Esophagus squamous epithelium (tissue), 5 donors: ENCODE measurements at regions not wholly inside any gene's neighbourhood (a gene's known extent, or its start where the extent isn't known, plus 50 kb on each side); places are given as distances from the start of the nearest gene placed in this dataset.

Experiments
- DNase-seq: peaks from one replicate; lab custom pipeline; 2025; lab: John Stamatoyannopoulos, UW
- H3K27ac ChIP-seq, 4 donors: fragments of 200-600 bp; sonication (generic); one replicate each; pipeline ENCODE4 v1.5.1; 2016 to 2019; ENCODE audit warnings: mild to moderate bottlenecking in 1 of 4
- H3K27me3 ChIP-seq, 4 donors: fragments of 200-600 bp; sonication (generic); 1 replicate in 3 of 4; 2 replicates in 1 of 4; pipeline versions ENCODE4 v1.5.1 to v1.6.0; 2017 to 2021; ENCODE audit warnings: antibody characterized with exemption in 1 of 4
- H3K36me3 ChIP-seq, 3 donors: fragments of 200-600 bp; sonication (generic); one replicate each; pipeline ENCODE4 v1.5.1; 2016 to 2019
- H3K4me1 ChIP-seq, 3 donors: fragments of 200-600 bp; sonication (generic); one replicate each; pipeline ENCODE4 v1.5.1; 2017 to 2019
- H3K4me3 ChIP-seq, 4 donors: fragments of 200-600 bp; sonication (generic); 1 replicate in 3 of 4; 2 replicates in 1 of 4; pipeline ENCODE4 v1.5.1; 2016 to 2019; ENCODE audit warnings: mild to moderate bottlenecking in 2 of 4, moderate library complexity in 1 of 4
- H3K9me3 ChIP-seq, 3 donors: fragments of 200-600 bp; sonication (generic); one replicate each; pipeline ENCODE4 v1.5.1; 2016 to 2019
- POLR2A ChIP-seq, 4 donors: fragments of 450-650 bp; IDR thresholded peaks; one replicate each; pipeline ENCODE4 v1.6.1; 2017; ENCODE audit warnings: antibody characterized with exemption in 4 of 4, mild to moderate bottlenecking in 4 of 4, moderate library complexity in 3 of 4
- WGBS, 2 donors: methylation state at CpG; one replicate each; pipeline ENCODE4 v1.1.5; 2018; 5-methylcytosine and 5-hydroxymethylcytosine counted together
- intact Hi-C: fragments of 100-400 bp; cut with DNase I; formaldehyde crosslinking; loops from one replicate; pipeline ENCODE4 v1.15.0; 2022
- TF ChIP-seq, protein P1 (sequence below), 6 experiments: fragments of 450-650 bp in 4 of 6; fragments of 200-600 bp in 2 of 6; sonication (generic) in 2 of 6; IDR thresholded peaks; one replicate each; pipeline ENCODE4 v1.5.1; 2016 to 2019; ENCODE audit warnings: antibody characterized with exemption in 6 of 6, mild to moderate bottlenecking in 4 of 6, moderate library complexity in 4 of 6
- donor health status: DM: yes; HTN: yes; CAD: no.

DNA sequence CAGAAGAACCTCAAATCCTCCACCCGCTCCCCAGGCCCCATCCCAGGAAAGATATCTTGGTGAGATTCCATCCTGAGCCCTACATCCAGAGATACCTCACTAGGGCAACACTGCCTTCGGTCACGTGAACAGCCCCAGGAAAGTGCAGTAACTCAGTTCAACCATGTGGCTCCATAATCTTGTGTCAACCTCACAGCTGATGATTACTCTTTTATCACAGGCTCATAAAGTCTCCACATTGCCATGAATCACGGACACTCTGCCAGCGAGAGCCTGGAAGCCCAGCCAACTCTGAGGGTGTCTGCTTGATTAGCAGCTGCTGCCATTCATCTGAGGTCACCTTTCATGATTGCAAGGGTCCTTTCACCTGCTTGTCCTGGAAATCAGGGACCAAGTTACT, 175.8 kb upstream of the LRFN2 start:
- no peaks in the 10 kb centered on the region for H3K4me1 ChIP-seq
- H3K27ac ChIP-seq = no peak overlapping the region
- WGBS, 2 donors = 58 to 83% methylated on average over 2 to 5 of the region's 5 CpGs
- H3K27me3 ChIP-seq = peaks cover 0 to 22% (median 0%) of the 10 kb centered on the region in 4 donors
- no peak overlapping the region for H3K4me3 ChIP-seq
- intact Hi-C loops = no loop called here
- H3K36me3 ChIP-seq = no peaks in the 10 kb centered on the region
- no peak for DNase-seq
- no peak for TF ChIP-seq POLR2A (IDR thresholded peaks at IDR 0.05)
- TF ChIP-seq, protein P1, sequence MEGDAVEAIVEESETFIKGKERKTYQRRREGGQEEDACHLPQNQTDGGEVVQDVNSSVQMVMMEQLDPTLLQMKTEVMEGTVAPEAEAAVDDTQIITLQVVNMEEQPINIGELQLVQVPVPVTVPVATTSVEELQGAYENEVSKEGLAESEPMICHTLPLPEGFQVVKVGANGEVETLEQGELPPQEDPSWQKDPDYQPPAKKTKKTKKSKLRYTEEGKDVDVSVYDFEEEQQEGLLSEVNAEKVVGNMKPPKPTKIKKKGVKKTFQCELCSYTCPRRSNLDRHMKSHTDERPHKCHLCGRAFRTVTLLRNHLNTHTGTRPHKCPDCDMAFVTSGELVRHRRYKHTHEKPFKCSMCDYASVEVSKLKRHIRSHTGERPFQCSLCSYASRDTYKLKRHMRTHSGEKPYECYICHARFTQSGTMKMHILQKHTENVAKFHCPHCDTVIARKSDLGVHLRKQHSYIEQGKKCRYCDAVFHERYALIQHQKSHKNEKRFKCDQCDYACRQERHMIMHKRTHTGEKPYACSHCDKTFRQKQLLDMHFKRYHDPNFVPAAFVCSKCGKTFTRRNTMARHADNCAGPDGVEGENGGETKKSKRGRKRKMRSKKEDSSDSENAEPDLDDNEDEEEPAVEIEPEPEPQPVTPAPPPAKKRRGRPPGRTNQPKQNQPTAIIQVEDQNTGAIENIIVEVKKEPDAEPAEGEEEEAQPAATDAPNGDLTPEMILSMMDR (IDR thresholded peaks at IDR 0.05) = no peak
- no peaks in the 10 kb centered on the region for H3K9me3 ChIP-seq

- no peak for DNase-seq
- no peaks in the 10 kb centered on the region for H3K9me3 ChIP-seq
- TF ChIP-seq, protein P1 (IDR thresholded peaks at IDR 0.05) = no peak
- no peak for TF ChIP-seq POLR2A (IDR thresholded peaks at IDR 0.05)
- 79 to 81% methylated on average over 3 of the region's 3 CpGs for WGBS, 2 donors
- peaks cover 0 to 5% (median 0%) of the 10 kb centered on the region in 3 donors for H3K4me1 ChIP-seq
- peaks cover 0 to 43% (median 0%) of the 10 kb centered on the region in 4 donors for H3K27me3 ChIP-seq
- H3K4me3 ChIP-seq = no peak overlapping the region
- no peak overlapping the region for H3K27ac ChIP-seq
- no peaks in the 10 kb centered on the region for H3K36me3 ChIP-seq
- intact Hi-C loops = no loop called here
These were observed 173.7 kb upstream of the LRFN2 start for GRCh38 chr6:40760887-40761286.

DNA sequence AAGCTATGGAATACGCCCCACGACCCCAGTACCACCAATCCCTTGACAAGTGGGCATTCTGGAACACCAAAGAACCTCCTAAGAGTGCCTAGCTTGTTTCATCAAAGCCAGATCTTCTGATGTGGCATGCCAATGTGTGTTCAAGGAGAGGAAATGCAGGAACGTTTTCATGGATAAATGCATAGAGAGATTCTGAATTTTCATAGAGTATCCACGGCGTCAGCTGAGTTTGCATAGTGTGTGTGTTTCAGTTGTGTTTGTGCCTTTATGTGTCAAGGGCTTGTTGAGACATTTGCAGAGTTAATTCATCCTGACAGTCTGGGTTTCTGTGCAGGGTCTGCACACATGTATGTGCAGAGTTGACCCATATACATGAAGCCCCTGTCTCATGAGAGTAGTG, 172.7 kb upstream of the LRFN2 start:
- intact Hi-C loops = no loop called here
- no peaks in the 10 kb centered on the region for H3K36me3 ChIP-seq
- TF ChIP-seq, protein P1 (IDR thresholded peaks at IDR 0.05) = no peak
- TF ChIP-seq POLR2A (IDR thresholded peaks at IDR 0.05) = no peak
- no peak overlapping the region for H3K4me3 ChIP-seq
- no peaks in the 10 kb centered on the region for H3K9me3 ChIP-seq
- no peak overlapping the region for H3K27ac ChIP-seq
- no peak for DNase-seq
- 71 to 77% methylated on average over 5 of the region's 5 CpGs for WGBS, 2 donors
- peaks cover 0 to 16% (median 3%) of the 10 kb centered on the region in 3 donors for H3K4me1 ChIP-seq
- H3K27me3 ChIP-seq = peaks cover 0 to 54% (median 0%) of the 10 kb centered on the region in 4 donors

DNA sequence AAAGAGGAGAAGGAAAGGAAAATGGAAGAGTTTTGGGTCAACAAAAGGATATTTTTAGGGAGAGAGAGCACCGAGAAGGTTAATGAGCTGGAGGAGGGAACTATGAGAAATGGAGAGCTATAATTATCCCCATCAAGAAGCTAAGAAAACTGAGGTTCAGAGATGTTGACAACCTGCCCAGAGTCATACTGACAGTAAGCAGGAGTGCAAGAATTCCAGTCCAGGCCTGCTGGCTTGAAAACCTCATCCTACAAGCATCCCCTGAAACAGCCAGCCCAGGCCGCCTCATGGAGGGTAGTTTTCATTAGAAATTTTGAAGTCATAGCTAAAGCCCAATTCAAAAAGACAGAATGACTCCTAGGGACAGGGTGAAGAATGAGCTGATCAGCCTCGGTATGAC, 172.1 kb upstream of the LRFN2 start:
- TF ChIP-seq POLR2A (IDR thresholded peaks at IDR 0.05) = no peak
- TF ChIP-seq, protein P1 (IDR thresholded peaks at IDR 0.05) = no peak
- H3K36me3 ChIP-seq = no peaks in the 10 kb centered on the region
- intact Hi-C loops = no loop called here
- peaks cover 0 to 59% (median 0%) of the 10 kb centered on the region in 4 donors for H3K27me3 ChIP-seq
- WGBS, 2 donors = 73 to 76% methylated on average over 3 of the region's 3 CpGs
- no peak for DNase-seq
- peaks cover 0 to 22% (median 3%) of the 10 kb centered on the region in 3 donors for H3K4me1 ChIP-seq
- H3K9me3 ChIP-seq = no peaks in the 10 kb centered on the region
- H3K4me3 ChIP-seq = no peak overlapping the region
- H3K27ac ChIP-seq = no peak overlapping the region

DNA sequence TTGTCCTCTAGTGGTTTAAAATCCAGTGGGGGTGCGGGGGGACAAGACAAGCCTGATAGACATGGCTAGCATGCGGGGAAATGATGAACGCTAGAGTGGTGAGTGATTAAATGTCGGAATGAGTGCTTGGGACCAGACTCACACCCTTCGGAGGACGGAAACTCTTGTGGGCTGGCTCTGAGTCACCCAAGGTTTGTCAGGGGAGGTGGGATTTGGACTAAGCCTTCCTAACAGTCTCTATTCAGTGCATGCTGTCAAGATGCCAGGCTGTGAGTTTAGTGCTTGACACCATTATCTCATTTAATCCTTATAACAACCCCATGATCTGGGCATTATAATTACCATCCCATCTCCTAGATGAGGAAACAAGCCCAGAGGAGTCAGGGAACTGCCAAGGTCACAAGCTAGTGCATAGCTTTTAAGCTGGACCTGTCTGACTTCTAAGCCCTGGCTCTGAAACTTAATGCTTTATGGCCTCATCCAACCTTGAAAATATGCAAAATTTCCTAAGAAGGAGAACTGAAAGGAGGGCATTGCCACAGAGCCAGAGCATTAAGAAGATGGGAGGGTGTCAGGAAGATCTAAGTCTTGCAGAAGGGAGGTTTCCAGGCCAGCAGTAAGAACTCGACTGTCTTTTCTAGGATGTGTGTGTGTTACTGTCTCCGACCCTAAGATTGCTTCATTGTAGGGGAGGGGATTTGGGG, 168.7 kb upstream of the LRFN2 start:
- no peak for TF ChIP-seq POLR2A (IDR thresholded peaks at IDR 0.05)
- TF ChIP-seq, protein P1 (IDR thresholded peaks at IDR 0.05) = no peak
- DNase-seq = no peak
- WGBS, 2 donors = 55 to 70% methylated on average over 7 to 8 of the region's 8 CpGs
- Histone ChIP-seq H3K4me3 (no peak overlapping the region), H3K36me3 (no peaks in the 10 kb centered on the region), H3K27me3 (peaks cover 0 to 75% (median 0%) of the 10 kb centered on the region in 4 donors), H3K27ac (peak overlapping the region in 1 of 4 donors; percentile 9), H3K9me3 (no peaks in the 10 kb centered on the region), H3K4me1 (peaks cover 0 to 22% (median 3%) of the 10 kb centered on the region in 3 donors)
- intact Hi-C loops = no loop called here
